Neural progenitor cell (in vitro differentiated cells): ENCODE measurements at regions not wholly inside any gene's neighbourhood (a gene's known extent, or its start where the extent isn't known, plus 50 kb on each side); places are given as distances from the start of the nearest gene placed in this dataset.

Experiments used
- DNase-seq: peaks from one replicate; pipeline ENCODE4 v3.0.0-alpha.2; 2016; ENCODE audit warnings: low spot score
- H2AFZ ChIP-seq: fragments of 200-600 bp; sonication (generic); replicated peaks from 2 replicates; pipeline ENCODE4 v1.6.1; 2016; ENCODE audit warnings: antibody characterized with exemption
- H3F3A ChIP-seq: fragments of 200-600 bp; sonication (generic); 2 replicates; pipeline ENCODE4 v1.6.1; 2016; ENCODE audit warnings: antibody characterized with exemption, low read depth
- H3K27ac ChIP-seq: fragments of 200-600 bp; sonication (generic); 2 replicates; pipeline ENCODE4 v1.5.1; 2016; ENCODE audit warnings: mild to moderate bottlenecking
- H3K27me3 ChIP-seq: fragments of 200-600 bp; sonication (generic); 2 replicates; pipeline ENCODE4 v1.6.1; 2016; ENCODE audit warnings: mild to moderate bottlenecking, moderate library complexity
- H3K36me3 ChIP-seq: fragments of 200-600 bp; sonication (generic); 2 replicates; pipeline ENCODE4 v1.5.1; 2016
- H3K4me1 ChIP-seq: fragments of 200-600 bp; sonication (generic); 2 replicates; pipeline ENCODE4 v1.6.1; 2016; ENCODE audit warnings: mixed run types
- H3K4me2 ChIP-seq: fragments of 200-600 bp; sonication (generic); 2 replicates; pipeline ENCODE4 v1.6.1; 2016
- H3K4me3 ChIP-seq: fragments of 200-600 bp; sonication (generic); 2 replicates; pipeline ENCODE4 v1.5.1; 2016
- H3K79me2 ChIP-seq: fragments of 200-600 bp; sonication (generic); 2 replicates; pipeline ENCODE4 v1.6.1; 2016; ENCODE audit warnings: low read depth
- H3K9ac ChIP-seq: fragments of 200-600 bp; sonication (generic); 2 replicates; pipeline ENCODE4 v1.6.1; 2016
- H3K9me3 ChIP-seq: fragments of 200-600 bp; sonication (generic); 2 replicates; pipeline ENCODE4 v1.5.1; 2016; ENCODE audit warnings: low read depth
- H4K20me1 ChIP-seq: fragments of 200-600 bp; sonication (generic); 2 replicates; pipeline ENCODE4 v1.6.1; 2016; ENCODE audit warnings: low read depth
- H3K27ac Mint-ChIP-seq: 3 replicates; pipeline ENCODE4 v1.8.0; 2021; ENCODE audit warnings: mixed read lengths
- H3K27me3 Mint-ChIP-seq: 2 replicates; pipeline ENCODE4 v1.8.0; 2022; ENCODE audit warnings: low read depth, mild to moderate bottlenecking, inconsistent platforms, moderate library complexity, mixed read lengths; ENCODE audit not compliant: insufficient read depth
- H3K36me3 Mint-ChIP-seq: 3 replicates; pipeline ENCODE4 v1.8.0; 2021; ENCODE audit warnings: mixed read lengths
- H3K4me1 Mint-ChIP-seq: 3 replicates; pipeline ENCODE4 v1.8.0; 2021; ENCODE audit warnings: mixed read lengths
- H3K4me3 Mint-ChIP-seq: 3 replicates; pipeline ENCODE4 v1.8.0; 2021; ENCODE audit warnings: mild to moderate bottlenecking, moderate library complexity, mixed read lengths
- H3K9me3 Mint-ChIP-seq: 3 replicates; pipeline ENCODE4 v1.8.0; 2020; ENCODE audit warnings: mixed read lengths
- EZH2 ChIP-seq: fragments of 200-600 bp; sonication (generic); IDR thresholded peaks from 2 replicates; pipeline ENCODE4 v1.6.1; 2017; ENCODE audit warnings: antibody characterized with exemption, mild to moderate bottlenecking, moderate library complexity
- EZH2phosphoT487 ChIP-seq: fragments of 200-600 bp; sonication (generic); IDR thresholded peaks from 2 replicates; pipeline ENCODE4 v1.6.1; 2017; ENCODE audit warnings: antibody characterized with exemption
- TF ChIP-seq, protein P1 (sequence below): fragments of 200-600 bp; sonication (generic); IDR thresholded peaks from 2 replicates; pipeline ENCODE4 v1.5.1; 2017; ENCODE audit warnings: antibody characterized with exemption, mild to moderate bottlenecking

DNA sequence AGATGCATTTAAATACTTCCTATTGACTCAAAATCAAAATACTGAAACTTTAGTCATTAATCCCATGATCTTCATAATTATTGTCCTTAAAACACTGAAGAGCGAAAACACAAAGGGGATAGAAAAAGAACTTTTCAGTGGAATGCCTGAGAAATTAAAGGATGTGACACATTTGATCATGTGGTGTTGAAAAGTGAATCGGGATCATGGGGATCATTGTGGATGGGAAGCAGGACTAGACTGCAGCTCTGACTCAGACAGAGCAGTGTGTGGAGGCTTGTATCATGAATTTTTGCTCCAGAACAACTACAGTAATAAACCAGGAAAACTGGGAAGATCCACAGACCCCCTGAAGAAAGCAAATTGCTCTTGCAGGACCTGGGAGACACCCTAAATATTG is 161.1 kb upstream of the CXADR start:
- Histone ChIP-seq H3K4me2 (no peak overlapping the region), H2AFZ (no peak overlapping the region), H3K4me1 (no peaks in the 10 kb centered on the region), H3K27me3 (no peaks in the 10 kb centered on the region), H3K27ac (no peak overlapping the region), H3K9me3 (no peaks in the 10 kb centered on the region), H3K9ac (no peak overlapping the region), H4K20me1 (no peaks in the 10 kb centered on the region), H3K4me3 (no peak overlapping the region), H3F3A (no peaks in the 10 kb centered on the region), H3K36me3 (no peaks in the 10 kb centered on the region), H3K79me2 (no peaks in the 10 kb centered on the region)
- peaks cover 5% of the 10 kb centered on the region for H3K27me3 Mint-ChIP-seq
- no peak overlapping the region for H3K27ac Mint-ChIP-seq
- no peaks in the 10 kb centered on the region for H3K4me1 Mint-ChIP-seq
- H3K4me3 Mint-ChIP-seq, result no peak overlapping the region
- H3K36me3 Mint-ChIP-seq, result no peaks in the 10 kb centered on the region
- no peaks in the 10 kb centered on the region for H3K9me3 Mint-ChIP-seq
- no peak for DNase-seq
- TF ChIP-seq EZH2 (no peak), EZH2phosphoT487 (no peak)
- TF ChIP-seq, protein P1, sequence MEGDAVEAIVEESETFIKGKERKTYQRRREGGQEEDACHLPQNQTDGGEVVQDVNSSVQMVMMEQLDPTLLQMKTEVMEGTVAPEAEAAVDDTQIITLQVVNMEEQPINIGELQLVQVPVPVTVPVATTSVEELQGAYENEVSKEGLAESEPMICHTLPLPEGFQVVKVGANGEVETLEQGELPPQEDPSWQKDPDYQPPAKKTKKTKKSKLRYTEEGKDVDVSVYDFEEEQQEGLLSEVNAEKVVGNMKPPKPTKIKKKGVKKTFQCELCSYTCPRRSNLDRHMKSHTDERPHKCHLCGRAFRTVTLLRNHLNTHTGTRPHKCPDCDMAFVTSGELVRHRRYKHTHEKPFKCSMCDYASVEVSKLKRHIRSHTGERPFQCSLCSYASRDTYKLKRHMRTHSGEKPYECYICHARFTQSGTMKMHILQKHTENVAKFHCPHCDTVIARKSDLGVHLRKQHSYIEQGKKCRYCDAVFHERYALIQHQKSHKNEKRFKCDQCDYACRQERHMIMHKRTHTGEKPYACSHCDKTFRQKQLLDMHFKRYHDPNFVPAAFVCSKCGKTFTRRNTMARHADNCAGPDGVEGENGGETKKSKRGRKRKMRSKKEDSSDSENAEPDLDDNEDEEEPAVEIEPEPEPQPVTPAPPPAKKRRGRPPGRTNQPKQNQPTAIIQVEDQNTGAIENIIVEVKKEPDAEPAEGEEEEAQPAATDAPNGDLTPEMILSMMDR, result no peak

DNA sequence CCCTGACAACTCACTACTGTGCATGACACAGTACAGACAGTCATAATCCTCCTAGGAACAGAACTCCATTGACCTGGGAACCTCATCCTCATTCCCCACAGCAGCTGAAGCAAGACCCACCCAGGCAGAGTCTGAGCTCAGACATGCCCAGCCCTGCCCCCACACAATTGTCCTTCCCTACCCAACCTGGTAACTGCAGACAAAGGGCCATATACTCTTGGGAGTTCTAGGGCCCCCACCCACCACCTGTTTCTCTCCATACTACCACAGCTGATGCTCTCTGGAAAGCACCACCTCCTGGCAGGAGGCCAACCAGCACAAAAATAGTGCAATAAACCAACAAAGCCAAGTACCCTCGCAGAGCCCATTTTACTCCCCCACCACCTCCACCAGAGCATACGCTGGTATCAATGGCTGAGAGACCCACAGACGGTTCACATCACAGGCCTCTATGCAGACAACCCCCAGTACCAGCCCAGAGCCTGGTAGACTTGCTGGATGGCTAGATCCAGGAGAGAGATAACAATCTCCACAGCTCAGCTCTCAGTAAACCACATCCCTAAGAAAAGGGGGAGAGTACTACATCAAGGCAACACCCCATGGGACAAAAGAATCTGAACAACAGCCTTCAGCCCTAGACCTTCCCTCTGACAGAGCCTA is 159.7 kb upstream of the CXADR start:
- no peaks in the 10 kb centered on the region for H3K9me3 Mint-ChIP-seq
- no peak overlapping the region for H3K27ac Mint-ChIP-seq
- peaks cover 2% of the 10 kb centered on the region for H3K27me3 Mint-ChIP-seq
- no peak overlapping the region for H3K9ac ChIP-seq
- no peak overlapping the region for H3K4me3 ChIP-seq
- no peaks in the 10 kb centered on the region for H3K27me3 ChIP-seq
- H3K4me1 Mint-ChIP-seq, result no peaks in the 10 kb centered on the region
- no peak overlapping the region for H3K4me2 ChIP-seq
- H3K79me2 ChIP-seq, result no peaks in the 10 kb centered on the region
- no peak for DNase-seq
- no peak overlapping the region for H3K4me3 Mint-ChIP-seq
- no peaks in the 10 kb centered on the region for H4K20me1 ChIP-seq
- no peaks in the 10 kb centered on the region for H3K9me3 ChIP-seq
- no peak overlapping the region for H3K27ac ChIP-seq
- H3F3A ChIP-seq, result no peaks in the 10 kb centered on the region
- no peaks in the 10 kb centered on the region for H3K36me3 ChIP-seq
- no peak for TF ChIP-seq EZH2phosphoT487
- no peak for TF ChIP-seq EZH2
- TF ChIP-seq, protein P1, result no peak
- H3K4me1 ChIP-seq, result no peaks in the 10 kb centered on the region
- H3K36me3 Mint-ChIP-seq, result no peaks in the 10 kb centered on the region
- no peak overlapping the region for H2AFZ ChIP-seq

DNA sequence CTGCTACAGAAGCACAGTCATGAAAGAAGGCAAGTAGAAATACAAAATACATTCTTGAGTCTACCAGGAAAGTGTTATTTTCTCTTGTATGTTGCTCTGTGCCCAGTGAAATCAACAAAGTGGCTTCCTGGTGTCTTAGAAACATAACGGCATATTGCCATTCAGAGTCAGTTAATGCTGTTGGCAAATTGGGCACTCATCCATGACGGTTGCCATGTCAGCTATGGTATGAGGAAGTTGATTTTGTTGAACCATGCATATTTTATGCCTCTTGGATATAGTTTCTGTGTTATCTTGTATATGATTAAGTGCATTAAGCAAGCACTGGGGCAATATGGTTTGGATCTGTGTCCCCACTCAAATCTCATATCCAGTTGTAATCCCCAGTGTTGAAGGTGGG is 153.1 kb upstream of the CXADR start:
- no peaks in the 10 kb centered on the region for H3K36me3 ChIP-seq
- H4K20me1 ChIP-seq, result no peaks in the 10 kb centered on the region
- no peaks in the 10 kb centered on the region for H3F3A ChIP-seq
- peaks cover 3% of the 10 kb centered on the region for H3K9me3 Mint-ChIP-seq
- no peak for DNase-seq
- H3K4me3 Mint-ChIP-seq, result no peak overlapping the region
- no peak overlapping the region for H2AFZ ChIP-seq
- H3K27ac ChIP-seq, result no peak overlapping the region
- no peak overlapping the region for H3K4me3 ChIP-seq
- no peak overlapping the region for H3K4me2 ChIP-seq
- no peak overlapping the region for H3K27ac Mint-ChIP-seq
- no peaks in the 10 kb centered on the region for H3K36me3 Mint-ChIP-seq
- no peaks in the 10 kb centered on the region for H3K9me3 ChIP-seq
- H3K4me1 Mint-ChIP-seq, result peaks cover 5% of the 10 kb centered on the region
- TF ChIP-seq EZH2phosphoT487 (no peak), EZH2 (no peak)
- TF ChIP-seq, protein P1, result no peak
- no peaks in the 10 kb centered on the region for H3K27me3 ChIP-seq
- H3K27me3 Mint-ChIP-seq, result no peaks in the 10 kb centered on the region
- no peak overlapping the region for H3K9ac ChIP-seq
- H3K79me2 ChIP-seq, result no peaks in the 10 kb centered on the region
- H3K4me1 ChIP-seq, result no peaks in the 10 kb centered on the region
